GM23248 (cell line): ENCODE measurements at regions not wholly inside any gene's neighbourhood (a gene's known extent, or its start where the extent isn't known, plus 50 kb on each side); places are given as distances from the start of the nearest gene placed in this dataset.

Experiments
- DNase-seq: peaks from one replicate; pipeline ENCODE4 v3.0.0-alpha.2; 2015
- H2AFZ ChIP-seq: fragments of 200-600 bp; sonication (generic); 2 replicates; pipeline ENCODE4 v1.6.1; 2016; ENCODE audit warnings: antibody characterized with exemption
- H3F3A ChIP-seq: fragments of 200-600 bp; sonication (generic); 2 replicates; pipeline ENCODE4 v1.6.1; 2016; ENCODE audit warnings: mild to moderate bottlenecking, antibody characterized with exemption, mixed run types; ENCODE audit not compliant: insufficient read depth
- H3K27ac ChIP-seq: fragments of 200-600 bp; sonication (generic); 2 replicates; pipeline ENCODE4 v1.5.1; 2016; ENCODE audit warnings: mild to moderate bottlenecking
- H3K27me3 ChIP-seq: fragments of 200-600 bp; sonication (generic); replicated peaks from 2 replicates; pipeline ENCODE4 v1.6.1; 2016; ENCODE audit warnings: mild to moderate bottlenecking; ENCODE audit not compliant: insufficient read depth
- H3K36me3 ChIP-seq: fragments of 200-600 bp; sonication (generic); 2 replicates; pipeline ENCODE4 v1.6.1; 2016; ENCODE audit warnings: low read depth, mild to moderate bottlenecking
- H3K4me1 ChIP-seq: fragments of 200-600 bp; sonication (generic); 2 replicates; pipeline ENCODE4 v1.6.1; 2016; ENCODE audit warnings: mild to moderate bottlenecking; ENCODE audit not compliant: insufficient read depth
- H3K4me2 ChIP-seq: fragments of 200-600 bp; sonication (generic); one replicate; pipeline ENCODE4 v1.6.1; 2016; ENCODE audit warnings: mild to moderate bottlenecking; ENCODE audit not compliant: unreplicated experiment
- H3K4me3 ChIP-seq: fragments of 200-600 bp; sonication (generic); 2 replicates; pipeline ENCODE4 v1.5.1; 2016; ENCODE audit warnings: mild to moderate bottlenecking
- H3K79me2 ChIP-seq: fragments of 200-600 bp; sonication (generic); 2 replicates; pipeline ENCODE4 v1.6.1; 2016; ENCODE audit warnings: mild to moderate bottlenecking; ENCODE audit not compliant: insufficient read depth
- H3K9ac ChIP-seq: fragments of 200-600 bp; sonication (generic); 2 replicates; pipeline ENCODE4 v1.6.1; 2016; ENCODE audit warnings: mild to moderate bottlenecking
- H3K9me2 ChIP-seq: fragments of 200-600 bp; sonication (generic); 2 replicates; pipeline ENCODE4 v1.6.1; 2016; ENCODE audit warnings: mixed run types, mild to moderate bottlenecking, moderate library complexity; ENCODE audit not compliant: insufficient read depth
- H3K9me3 ChIP-seq: fragments of 200-600 bp; sonication (generic); one replicate; pipeline ENCODE4 v1.6.1; 2017; ENCODE audit warnings: low read depth
- H4K20me1 ChIP-seq: fragments of 200-600 bp; sonication (generic); 2 replicates; pipeline ENCODE4 v1.6.0; 2016; ENCODE audit not compliant: insufficient read depth
- EZH2 ChIP-seq: fragments of 200-600 bp; sonication (generic); IDR thresholded peaks from 2 replicates; pipeline ENCODE4 v1.6.1; 2018; ENCODE audit warnings: antibody characterized with exemption, mild to moderate bottlenecking; ENCODE audit not compliant: insufficient read depth, poor library complexity, severe bottlenecking
- EZH2phosphoT487 ChIP-seq: fragments of 200-600 bp; sonication (generic); IDR thresholded peaks from 2 replicates; pipeline ENCODE4 v1.6.1; 2018; ENCODE audit warnings: antibody characterized with exemption, moderate library complexity, mild to moderate bottlenecking, low read depth; ENCODE audit not compliant: insufficient read depth
- WGBS, 2 experiments: methylation state at CpG; one replicate each; pipeline ENCODE4 v1.1.6; 2015 to 2017; ENCODE audit warnings: low lambda C conversion rate in 2 of 2, low coverage in 1 of 2; ENCODE audit errors: missing lambda C conversion rate in 2 of 2; 5-methylcytosine and 5-hydroxymethylcytosine counted together
- in situ Hi-C: fragments of 300-500 bp; cut with MboI; formaldehyde crosslinking; loops from 2 replicates; pipeline ENCODE4 v1.15.0; 2020

DNA sequence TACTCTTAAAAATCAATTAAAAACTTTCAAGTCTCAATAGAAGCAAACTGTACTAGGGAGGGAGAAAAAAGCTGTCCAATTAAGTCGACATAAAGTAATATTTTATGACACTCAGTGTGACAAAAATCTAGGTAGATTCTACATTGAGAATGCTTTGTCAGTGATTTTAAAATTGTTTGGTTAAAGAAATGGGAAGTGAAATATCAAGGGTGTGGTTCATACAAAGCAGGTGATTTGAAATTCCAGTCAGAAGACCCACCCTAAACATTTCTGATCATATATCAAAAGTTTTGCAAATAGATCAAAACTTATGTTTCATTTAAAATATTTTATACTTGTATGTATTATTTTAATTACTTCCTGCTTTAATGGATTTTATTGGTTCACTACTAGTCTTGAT lies 338.9 kb upstream of the DCC start:
- H3K27ac ChIP-seq, result no peak overlapping the region
- WGBS, 2 experiments, result 3 to 4% methylated on average over 1 of the region's 1 CpG
- no peak for DNase-seq

DNA sequence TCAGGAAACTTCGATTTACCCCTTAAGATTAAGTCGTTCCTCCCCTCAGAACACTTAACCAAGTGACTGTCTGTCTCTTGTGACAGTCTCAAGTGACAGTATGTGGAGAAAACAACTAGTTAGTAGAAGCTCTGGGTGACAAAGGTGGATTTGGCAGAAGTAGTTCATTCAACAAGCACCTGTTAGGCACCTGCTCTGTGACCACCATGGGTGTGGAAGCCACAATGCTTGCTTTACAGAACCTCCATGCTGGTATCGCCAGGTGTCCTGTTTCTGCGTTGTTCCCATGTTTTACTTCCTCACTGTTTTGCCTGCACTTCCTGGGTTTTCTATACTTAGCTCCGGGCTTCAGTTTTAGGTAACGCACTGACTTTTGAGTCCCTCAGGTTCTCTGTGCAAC lies 337.4 kb upstream of the DCC start:
- Histone ChIP-seq H3K36me3 (no peaks in the 10 kb centered on the region), H3K4me3 (no peak overlapping the region), H3K27me3 (no peaks in the 10 kb centered on the region), H4K20me1 (no peaks in the 10 kb centered on the region), H3K9me2 (no peaks in the 10 kb centered on the region), H3K9ac (no peak overlapping the region), H3K4me1 (no peaks in the 10 kb centered on the region), H3K4me2 (no peak overlapping the region), H3K27ac (no peak overlapping the region), H3K79me2 (no peaks in the 10 kb centered on the region), H2AFZ (no peak overlapping the region), H3K9me3 (no peaks in the 10 kb centered on the region), H3F3A (no peaks in the 10 kb centered on the region)
- in situ Hi-C loops, result no loop called here
- DNase-seq, result no peak
- TF ChIP-seq EZH2phosphoT487 (no peak), EZH2 (no peak)
- 32 to 36% methylated on average over 6 of the region's 6 CpGs for WGBS, 2 experiments

More for the DNA sequence above, 338.9 kb upstream of the DCC start:
- Histone ChIP-seq H3K4me1 (no peaks in the 10 kb centered on the region), H3K9me3 (no peaks in the 10 kb centered on the region), H3K36me3 (no peaks in the 10 kb centered on the region), H3F3A (no peaks in the 10 kb centered on the region), H3K4me2 (no peak overlapping the region), H3K79me2 (no peaks in the 10 kb centered on the region), H2AFZ (no peak overlapping the region), H3K9me2 (no peaks in the 10 kb centered on the region), H3K4me3 (no peak overlapping the region), H4K20me1 (no peaks in the 10 kb centered on the region), H3K9ac (no peak overlapping the region), H3K27me3 (no peaks in the 10 kb centered on the region)
- TF ChIP-seq EZH2 (no peak), EZH2phosphoT487 (no peak)
- in situ Hi-C loops, result no loop called here

DNA sequence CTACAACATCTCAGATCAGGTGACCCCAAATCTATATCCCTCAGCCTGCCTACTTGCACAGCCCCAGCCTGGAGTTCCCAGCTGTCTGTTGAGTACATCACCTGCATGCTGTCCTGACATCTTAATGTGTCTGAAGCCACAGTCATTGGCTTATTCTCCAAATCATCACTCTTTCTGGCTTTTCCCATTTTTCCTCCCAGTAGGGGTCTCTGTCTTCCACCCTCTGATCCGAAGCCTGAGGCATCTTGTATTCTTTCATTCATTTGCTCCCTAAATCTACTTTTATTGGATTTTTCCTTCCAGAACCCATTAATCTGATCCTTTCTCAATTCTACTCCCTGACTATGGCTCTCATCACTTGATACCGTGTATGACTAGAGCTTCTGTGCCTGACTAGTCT lies 332.9 kb upstream of the DCC start:
- no peaks in the 10 kb centered on the region for H3K9me3 ChIP-seq
- no peaks in the 10 kb centered on the region for H4K20me1 ChIP-seq
- H3K79me2 ChIP-seq, result no peaks in the 10 kb centered on the region
- no peak for TF ChIP-seq EZH2phosphoT487
- no peak for TF ChIP-seq EZH2
- no peaks in the 10 kb centered on the region for H3K9me2 ChIP-seq
- H3K4me2 ChIP-seq, result no peak overlapping the region
- DNase-seq, result no peak
- no peak overlapping the region for H3K4me3 ChIP-seq
- H2AFZ ChIP-seq, result no peak overlapping the region
- no peaks in the 10 kb centered on the region for H3F3A ChIP-seq
- no peak overlapping the region for H3K27ac ChIP-seq
- in situ Hi-C loops, result no loop called here
- no peaks in the 10 kb centered on the region for H3K4me1 ChIP-seq
- H3K36me3 ChIP-seq, result no peaks in the 10 kb centered on the region
- whole genome bisulfite sequencing, 2 experiments, result 2 to 5% methylated on average over 2 of the region's 2 CpGs
- H3K9ac ChIP-seq, result no peak overlapping the region
- no peaks in the 10 kb centered on the region for H3K27me3 ChIP-seq

GRCh38 chr18:52008330-52008729 lies 331.7 kb upstream of the DCC start:
- DNase-seq, result no peak
- no peak overlapping the region for H3K27ac ChIP-seq
- H3K4me2 ChIP-seq, result no peak overlapping the region
- H3K4me1 ChIP-seq, result no peaks in the 10 kb centered on the region
- H3K9ac ChIP-seq, result no peak overlapping the region
- in situ Hi-C loops, result no loop called here
- H3K27me3 ChIP-seq, result no peaks in the 10 kb centered on the region
- H3K9me3 ChIP-seq, result no peaks in the 10 kb centered on the region
- WGBS, 2 experiments, result 19 to 26% methylated on average over 3 of the region's 3 CpGs
- TF ChIP-seq EZH2phosphoT487, result no peak
- no peak for TF ChIP-seq EZH2
- H3K4me3 ChIP-seq, result no peak overlapping the region
- no peaks in the 10 kb centered on the region for H3K9me2 ChIP-seq
- H4K20me1 ChIP-seq, result no peaks in the 10 kb centered on the region
- H3K79me2 ChIP-seq, result no peaks in the 10 kb centered on the region
- H3K36me3 ChIP-seq, result no peaks in the 10 kb centered on the region
- no peaks in the 10 kb centered on the region for H3F3A ChIP-seq
- H2AFZ ChIP-seq, result no peak overlapping the region

DNA sequence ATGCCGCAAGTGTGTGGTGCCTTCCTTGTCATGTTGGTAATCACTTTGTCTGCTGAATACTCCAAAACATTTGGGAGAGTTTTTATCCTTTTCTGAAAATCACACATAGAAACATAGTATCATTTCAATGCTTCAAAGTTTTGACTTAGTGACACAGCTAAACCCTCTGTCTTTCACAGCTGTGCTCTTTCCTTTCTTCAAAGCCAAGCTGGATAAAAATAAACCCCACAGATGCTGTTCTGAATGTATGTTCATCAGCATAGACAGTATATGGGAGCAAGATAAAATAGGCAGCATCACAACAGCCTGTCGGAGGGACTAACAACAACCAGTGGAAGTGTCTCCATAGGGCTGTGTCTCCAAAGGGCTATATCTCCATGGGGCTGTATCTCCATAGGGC lies 331.3 kb upstream of the DCC start:
- H3K4me3 ChIP-seq, result no peak overlapping the region
- no peak overlapping the region for H3K4me2 ChIP-seq
- 9 to 13% methylated on average over 2 of the region's 2 CpGs for WGBS, 2 experiments
- H3K27me3 ChIP-seq, result no peaks in the 10 kb centered on the region
- H3F3A ChIP-seq, result no peaks in the 10 kb centered on the region
- no peaks in the 10 kb centered on the region for H3K9me3 ChIP-seq
- H3K9ac ChIP-seq, result no peak overlapping the region
- H3K79me2 ChIP-seq, result no peaks in the 10 kb centered on the region
- DNase-seq, result no peak
- in situ Hi-C loops, result no loop called here
- H3K36me3 ChIP-seq, result no peaks in the 10 kb centered on the region
- no peak for TF ChIP-seq EZH2
- no peak for TF ChIP-seq EZH2phosphoT487
- H4K20me1 ChIP-seq, result no peaks in the 10 kb centered on the region
- no peak overlapping the region for H3K27ac ChIP-seq
- no peak overlapping the region for H2AFZ ChIP-seq
- H3K9me2 ChIP-seq, result no peaks in the 10 kb centered on the region
- H3K4me1 ChIP-seq, result no peaks in the 10 kb centered on the region
